Fibroblast of skin of right biceps (primary cell): ENCODE measurements at regions not wholly inside any gene's neighbourhood (a gene's known extent, or its start where the extent isn't known, plus 50 kb on each side); places are given as distances from the start of the nearest gene placed in this dataset.

Experiments used
- DNase-seq: peaks from one replicate; pipeline ENCODE4 v3.0.0-alpha.2; 2013

GRCh38 chr1:17933971-17934370, 173.6 kb upstream of the IGSF21 start:
- no peak for DNase-seq

- no peak for DNase-seq
These were observed 172.4 kb upstream of the IGSF21 start for GRCh38 chr1:17935230-17935629.

GRCh38 chr1:17941431-17942189, 166.0 kb upstream of the IGSF21 start:
- DNase-seq = no peak

- DNase-seq = no peak
These were observed 164.1 kb upstream of the IGSF21 start for GRCh38 chr1:17943506-17943905.

GRCh38 chr1:17944646-17945045, 163.0 kb upstream of the IGSF21 start:
- DNase-seq = no peak

GRCh38 chr1:17946434-17946833, 161.2 kb upstream of the IGSF21 start:
- no peak for DNase-seq

GRCh38 chr1:17948594-17948993, 159.0 kb upstream of the IGSF21 start:
- DNase-seq = no peak

- no peak for DNase-seq
These were observed 158.1 kb upstream of the IGSF21 start for GRCh38 chr1:17949511-17949910.

GRCh38 chr1:17950728-17951127, 156.9 kb upstream of the IGSF21 start:
- DNase-seq = no peak

GRCh38 chr1:17952506-17952905, 155.1 kb upstream of the IGSF21 start:
- no peak for DNase-seq

GRCh38 chr1:17953921-17954320, 153.7 kb upstream of the IGSF21 start:
- no peak for DNase-seq

GRCh38 chr1:17955302-17956285, 152.0 kb upstream of the IGSF21 start:
- no peak for DNase-seq

GRCh38 chr1:17957588-17958267, 149.9 kb upstream of the IGSF21 start:
- DNase-seq = no peak

GRCh38 chr1:17958704-17959103, 148.9 kb upstream of the IGSF21 start:
- DNase-seq = no peak

- no peak for DNase-seq
These were observed 144.1 kb upstream of the IGSF21 start for GRCh38 chr1:17963513-17963912.

GRCh38 chr1:17965515-17966100, 142.0 kb upstream of the IGSF21 start:
- DNase-seq = no peak

GRCh38 chr1:17966341-17966740, 141.3 kb upstream of the IGSF21 start:
- no peak for DNase-seq

GRCh38 chr1:17967623-17968255, 139.9 kb upstream of the IGSF21 start:
- DNase-seq = no peak

GRCh38 chr1:17970757-17971156, 136.8 kb upstream of the IGSF21 start:
- no peak for DNase-seq

- DNase-seq = no peak
These were observed 133.9 kb upstream of the IGSF21 start for GRCh38 chr1:17973694-17974093.

- no peak for DNase-seq
These were observed 130.7 kb upstream of the IGSF21 start for GRCh38 chr1:17976854-17977253.

- no peak for DNase-seq
These were observed 129.6 kb upstream of the IGSF21 start for GRCh38 chr1:17978016-17978415.
